K562 (cell line): ENCODE measurements at regions not wholly inside any gene's neighbourhood (a gene's known extent, or its start where the extent isn't known, plus 50 kb on each side); places are given as distances from the start of the nearest gene placed in this dataset.
A peak's percentile ranks its signal among the peaks of the same experiment; 100 is the strongest.

Experiments used
- CHCHD3 ChIP-seq: fragments of 250-450 bp; sonication (Bioruptor Pico); IDR thresholded peaks from 2 replicates; pipeline ENCODE4 v2.1.2; 2022; ENCODE audit warnings: mild to moderate bottlenecking
- ELF4 ChIP-seq: fragments of 450-650 bp; formaldehyde crosslinking; IDR thresholded peaks from 2 replicates; pipeline ENCODE4 v1.4.0; 2022; ENCODE audit warnings: missing genetic modification characterization
- ERF ChIP-seq: fragments of 450-650 bp; formaldehyde crosslinking; IDR thresholded peaks from 2 replicates; pipeline ENCODE4 v1.4.0; 2020; ENCODE audit warnings: mild to moderate bottlenecking, mixed read lengths
- KLF10 ChIP-seq: fragments of 250-450 bp; sonication (Bioruptor Pico); IDR thresholded peaks from 2 replicates; pipeline ENCODE4 v1.6.1; 2021; ENCODE audit warnings: matching md5 sums
- NBN ChIP-seq: fragments of 450-650 bp; IDR thresholded peaks from 2 replicates; pipeline ENCODE4 v1.6.1; 2016; ENCODE audit warnings: low read depth, mild to moderate bottlenecking
- NFE2 ChIP-seq: IDR thresholded peaks from 2 replicates; pipeline ENCODE4 v1.6.1; 2014; ENCODE audit warnings: antibody characterized with exemption, low read depth
- RBM14 ChIP-seq: fragments of 200-400 bp; formaldehyde crosslinking; IDR thresholded peaks from 2 replicates; pipeline ENCODE4 v1.6.1; 2018; ENCODE audit warnings: low read depth, mild to moderate bottlenecking, low read length, moderate library complexity, borderline replicate concordance; ENCODE audit not compliant: insufficient read depth
- THRA ChIP-seq: fragments of 450-650 bp; IDR thresholded peaks from 2 replicates; pipeline ENCODE4 v1.6.1; 2017; ENCODE audit warnings: mild to moderate bottlenecking, moderate library complexity
- TOE1 ChIP-seq, 2 experiments: fragments of 450-650 bp in 1 of 2; sonication (generic) in 1 of 2; formaldehyde crosslinking in 1 of 2; IDR thresholded peaks; 2 replicates each; pipeline versions ENCODE4 v1.7.1 to v1.8.0; 2016 to 2022; ENCODE audit warnings: borderline replicate concordance in 2 of 2, mild to moderate bottlenecking in 2 of 2, antibody characterized with exemption in 1 of 2, inconsistent platforms in 1 of 2, low read depth in 1 of 2, missing genetic modification reagents in 1 of 2, moderate library complexity in 1 of 2
- ZNF175 ChIP-seq: fragments of 200-800 bp; sonication (Bioruptor generic); IDR thresholded peaks from 2 replicates; pipeline ENCODE4 v1.6.1; 2016; ENCODE audit warnings: low read depth, mild to moderate bottlenecking, missing genetic modification characterization, missing compliant biosample characterization
- ZNF583 ChIP-seq: fragments of 250-450 bp; sonication (Bioruptor Pico); IDR thresholded peaks from 2 replicates; pipeline ENCODE4 v1.4.0; 2020
- ZNF639 ChIP-seq, 2 experiments: fragments of 200-800 bp in 1 of 2; sonication (Bioruptor generic) in 1 of 2; sonication (generic) in 1 of 2; formaldehyde crosslinking in 1 of 2; IDR thresholded peaks in 1 of 2; conservative IDR thresholded peaks in 1 of 2; 2 replicates each; pipeline versions ENCODE4 v1.5.0 to v1.6.1; 2016 to 2020; ENCODE audit warnings: missing compliant biosample characterization in 1 of 2, missing genetic modification characterization in 1 of 2, missing genetic modification reagents in 1 of 2
- ZNF707 ChIP-seq: fragments of 250-450 bp; sonication (Bioruptor Pico); conservative IDR thresholded peaks from 2 replicates; pipeline ENCODE4 v1.8.0; 2022; ENCODE audit warnings: inconsistent platforms, mild to moderate bottlenecking, moderate library complexity
- ZNF778 ChIP-seq: fragments of 450-650 bp; formaldehyde crosslinking; IDR thresholded peaks from 2 replicates; pipeline ENCODE4 v1.4.0; 2020; ENCODE audit warnings: mild to moderate bottlenecking, moderate library complexity
- TF ChIP-seq, protein P1 (sequence below): fragments of 450-650 bp; IDR thresholded peaks from 2 replicates; pipeline ENCODE4 v1.6.1; 2016; ENCODE audit warnings: mild to moderate bottlenecking, moderate library complexity

DNA sequence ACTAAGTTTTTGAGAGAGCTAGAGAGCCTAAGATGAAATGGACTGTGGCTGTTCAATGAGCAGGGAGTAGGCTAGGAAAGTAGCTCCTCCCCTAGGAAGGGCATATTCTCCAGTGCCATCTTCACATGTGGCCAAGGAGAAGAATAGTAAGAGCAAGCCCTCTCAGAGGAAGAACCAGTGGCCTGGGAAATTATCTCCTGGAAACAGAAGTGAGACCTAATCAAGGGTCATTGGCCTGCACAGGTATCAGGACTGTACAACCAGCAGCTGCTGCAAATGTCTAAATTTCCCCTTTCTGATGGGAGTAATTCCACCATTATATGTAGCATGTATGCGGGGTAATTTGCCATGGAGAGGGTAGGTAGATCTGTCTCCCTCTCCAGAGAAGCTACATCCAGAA is 334.8 kb upstream of the RASGEF1B start (continued):
- TF ChIP-seq, protein P1, sequence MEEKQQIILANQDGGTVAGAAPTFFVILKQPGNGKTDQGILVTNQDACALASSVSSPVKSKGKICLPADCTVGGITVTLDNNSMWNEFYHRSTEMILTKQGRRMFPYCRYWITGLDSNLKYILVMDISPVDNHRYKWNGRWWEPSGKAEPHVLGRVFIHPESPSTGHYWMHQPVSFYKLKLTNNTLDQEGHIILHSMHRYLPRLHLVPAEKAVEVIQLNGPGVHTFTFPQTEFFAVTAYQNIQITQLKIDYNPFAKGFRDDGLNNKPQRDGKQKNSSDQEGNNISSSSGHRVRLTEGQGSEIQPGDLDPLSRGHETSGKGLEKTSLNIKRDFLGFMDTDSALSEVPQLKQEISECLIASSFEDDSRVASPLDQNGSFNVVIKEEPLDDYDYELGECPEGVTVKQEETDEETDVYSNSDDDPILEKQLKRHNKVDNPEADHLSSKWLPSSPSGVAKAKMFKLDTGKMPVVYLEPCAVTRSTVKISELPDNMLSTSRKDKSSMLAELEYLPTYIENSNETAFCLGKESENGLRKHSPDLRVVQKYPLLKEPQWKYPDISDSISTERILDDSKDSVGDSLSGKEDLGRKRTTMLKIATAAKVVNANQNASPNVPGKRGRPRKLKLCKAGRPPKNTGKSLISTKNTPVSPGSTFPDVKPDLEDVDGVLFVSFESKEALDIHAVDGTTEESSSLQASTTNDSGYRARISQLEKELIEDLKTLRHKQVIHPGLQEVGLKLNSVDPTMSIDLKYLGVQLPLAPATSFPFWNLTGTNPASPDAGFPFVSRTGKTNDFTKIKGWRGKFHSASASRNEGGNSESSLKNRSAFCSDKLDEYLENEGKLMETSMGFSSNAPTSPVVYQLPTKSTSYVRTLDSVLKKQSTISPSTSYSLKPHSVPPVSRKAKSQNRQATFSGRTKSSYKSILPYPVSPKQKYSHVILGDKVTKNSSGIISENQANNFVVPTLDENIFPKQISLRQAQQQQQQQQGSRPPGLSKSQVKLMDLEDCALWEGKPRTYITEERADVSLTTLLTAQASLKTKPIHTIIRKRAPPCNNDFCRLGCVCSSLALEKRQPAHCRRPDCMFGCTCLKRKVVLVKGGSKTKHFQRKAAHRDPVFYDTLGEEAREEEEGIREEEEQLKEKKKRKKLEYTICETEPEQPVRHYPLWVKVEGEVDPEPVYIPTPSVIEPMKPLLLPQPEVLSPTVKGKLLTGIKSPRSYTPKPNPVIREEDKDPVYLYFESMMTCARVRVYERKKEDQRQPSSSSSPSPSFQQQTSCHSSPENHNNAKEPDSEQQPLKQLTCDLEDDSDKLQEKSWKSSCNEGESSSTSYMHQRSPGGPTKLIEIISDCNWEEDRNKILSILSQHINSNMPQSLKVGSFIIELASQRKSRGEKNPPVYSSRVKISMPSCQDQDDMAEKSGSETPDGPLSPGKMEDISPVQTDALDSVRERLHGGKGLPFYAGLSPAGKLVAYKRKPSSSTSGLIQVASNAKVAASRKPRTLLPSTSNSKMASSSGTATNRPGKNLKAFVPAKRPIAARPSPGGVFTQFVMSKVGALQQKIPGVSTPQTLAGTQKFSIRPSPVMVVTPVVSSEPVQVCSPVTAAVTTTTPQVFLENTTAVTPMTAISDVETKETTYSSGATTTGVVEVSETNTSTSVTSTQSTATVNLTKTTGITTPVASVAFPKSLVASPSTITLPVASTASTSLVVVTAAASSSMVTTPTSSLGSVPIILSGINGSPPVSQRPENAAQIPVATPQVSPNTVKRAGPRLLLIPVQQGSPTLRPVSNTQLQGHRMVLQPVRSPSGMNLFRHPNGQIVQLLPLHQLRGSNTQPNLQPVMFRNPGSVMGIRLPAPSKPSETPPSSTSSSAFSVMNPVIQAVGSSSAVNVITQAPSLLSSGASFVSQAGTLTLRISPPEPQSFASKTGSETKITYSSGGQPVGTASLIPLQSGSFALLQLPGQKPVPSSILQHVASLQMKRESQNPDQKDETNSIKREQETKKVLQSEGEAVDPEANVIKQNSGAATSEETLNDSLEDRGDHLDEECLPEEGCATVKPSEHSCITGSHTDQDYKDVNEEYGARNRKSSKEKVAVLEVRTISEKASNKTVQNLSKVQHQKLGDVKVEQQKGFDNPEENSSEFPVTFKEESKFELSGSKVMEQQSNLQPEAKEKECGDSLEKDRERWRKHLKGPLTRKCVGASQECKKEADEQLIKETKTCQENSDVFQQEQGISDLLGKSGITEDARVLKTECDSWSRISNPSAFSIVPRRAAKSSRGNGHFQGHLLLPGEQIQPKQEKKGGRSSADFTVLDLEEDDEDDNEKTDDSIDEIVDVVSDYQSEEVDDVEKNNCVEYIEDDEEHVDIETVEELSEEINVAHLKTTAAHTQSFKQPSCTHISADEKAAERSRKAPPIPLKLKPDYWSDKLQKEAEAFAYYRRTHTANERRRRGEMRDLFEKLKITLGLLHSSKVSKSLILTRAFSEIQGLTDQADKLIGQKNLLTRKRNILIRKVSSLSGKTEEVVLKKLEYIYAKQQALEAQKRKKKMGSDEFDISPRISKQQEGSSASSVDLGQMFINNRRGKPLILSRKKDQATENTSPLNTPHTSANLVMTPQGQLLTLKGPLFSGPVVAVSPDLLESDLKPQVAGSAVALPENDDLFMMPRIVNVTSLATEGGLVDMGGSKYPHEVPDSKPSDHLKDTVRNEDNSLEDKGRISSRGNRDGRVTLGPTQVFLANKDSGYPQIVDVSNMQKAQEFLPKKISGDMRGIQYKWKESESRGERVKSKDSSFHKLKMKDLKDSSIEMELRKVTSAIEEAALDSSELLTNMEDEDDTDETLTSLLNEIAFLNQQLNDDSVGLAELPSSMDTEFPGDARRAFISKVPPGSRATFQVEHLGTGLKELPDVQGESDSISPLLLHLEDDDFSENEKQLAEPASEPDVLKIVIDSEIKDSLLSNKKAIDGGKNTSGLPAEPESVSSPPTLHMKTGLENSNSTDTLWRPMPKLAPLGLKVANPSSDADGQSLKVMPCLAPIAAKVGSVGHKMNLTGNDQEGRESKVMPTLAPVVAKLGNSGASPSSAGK = no peak
- no peak for TF ChIP-seq KLF10 (CRISPR knock-in tag)
- TF ChIP-seq ERF (CRISPR knock-in tag) = no peak
- no peak for TF ChIP-seq RBM14
- no peak for TF ChIP-seq ZNF778 (CRISPR knock-in tag)
- no peak for TF ChIP-seq ZNF639 (CRISPR knock-in tag; conservative IDR thresholded peaks at IDR 0.05 in 1 of 2, IDR thresholded peaks at IDR 0.05 in 1 of 2)
- TF ChIP-seq ELF4 (CRISPR knock-in tag) = no peak
- TF ChIP-seq CHCHD3 (CRISPR knock-in tag) = no peak
- no peak for TF ChIP-seq ZNF583 (CRISPR knock-in tag)
- TF ChIP-seq NBN = 0 out of 2 replicates have a peak, but pooled peaks have one; percentile 45
- TF ChIP-seq TOE1 (IDR thresholded peaks at IDR 0.05; ENCODE audit: borderline replicate concordance) = no peak
- TF ChIP-seq TOE1 (CRISPR knock-in tag; IDR thresholded peaks at IDR 0.05; ENCODE audit: borderline replicate concordance, low read depth) = no peak
- TF ChIP-seq NFE2 = 0 out of 2 replicates have a peak, but pooled peaks have one; percentile 3
- no peak for TF ChIP-seq ZNF707 (CRISPR knock-in tag)
- TF ChIP-seq ZNF175 (CRISPR knock-in tag) = no peak
- no peak for TF ChIP-seq THRA
